Mammary epithelial cell (primary cell): ENCODE measurements at regions not wholly inside any gene's neighbourhood (a gene's known extent, or its start where the extent isn't known, plus 50 kb on each side); places are given as distances from the start of the nearest gene placed in this dataset.

ENCODE experiments used
- CTCF ChIP-seq, 2 donors: IDR thresholded peaks in 1 of 2; conservative IDR thresholded peaks in 1 of 2; 2 replicates each; pipeline ENCODE4 v1.5.1; 2011 to 2012; ENCODE audit warnings: inconsistent platforms in 2 of 2, low read length in 2 of 2, mild to moderate bottlenecking in 2 of 2, control low read depth in 1 of 2, low read depth in 1 of 2; ENCODE audit not compliant: insufficient read depth in 1 of 2; ENCODE audit errors: extremely low read depth in 1 of 2
- EZH2 ChIP-seq: IDR thresholded peaks from 2 replicates; pipeline ENCODE4 v1.6.1; 2012; ENCODE audit warnings: low read length, inconsistent platforms, borderline replicate concordance

- TF ChIP-seq CTCF (conservative IDR thresholded peaks at IDR 0.05 in 1 of 2, IDR thresholded peaks at IDR 0.05 in 1 of 2; ENCODE audit: extremely low read depth in 1 of 2, insufficient read depth in 1 of 2, low read depth in 1 of 2, low read length in 2 of 2) (no peak), EZH2 (no peak)
Observed at GRCh38 chr2:153644955-153645354, 166.4 kb upstream of the RPRM start.
